BJ (cell line): ENCODE measurements at regions not wholly inside any gene's neighbourhood (a gene's known extent, or its start where the extent isn't known, plus 50 kb on each side); places are given as distances from the start of the nearest gene placed in this dataset.

Experiments used
- CTCF ChIA-PET: fragments of 350-600 bp; formaldehyde crosslinking; extraction: SDS; loops from one replicate; lab custom pipeline; 2021; ENCODE audit warnings: antibody characterized with exemption, inconsistent platforms; lab: Yijun Ruan, JAX
- POLR2A ChIA-PET: fragments of 300-600 bp; sonication (Branson Sonifier 250); formaldehyde crosslinking; extraction: SDS; loops from one replicate; lab custom pipeline; 2021; ENCODE audit warnings: antibody characterized with exemption; lab: Charles Lee
- DNase-seq: peaks from one replicate; pipeline ENCODE4 v3.0.0-alpha.2; 2011; ENCODE audit warnings: low read depth
- H3K27me3 ChIP-seq: 2 replicates; pipeline ENCODE4 v1.6.0; 2011; ENCODE audit warnings: low read length; ENCODE audit not compliant: control insufficient read depth, insufficient read depth
- H3K36me3 ChIP-seq: 2 replicates; pipeline ENCODE4 v1.5.1; 2011; ENCODE audit warnings: low read length; ENCODE audit not compliant: control insufficient read depth, insufficient read depth
- H3K4me3 ChIP-seq: 2 replicates; pipeline ENCODE4 v1.5.1; 2011; ENCODE audit warnings: low read depth, mild to moderate bottlenecking, control low read depth, low read length
- TF ChIP-seq, protein P1 (sequence below): IDR thresholded peaks from 2 replicates; pipeline ENCODE4 v1.5.1; 2011; ENCODE audit warnings: low read depth, mild to moderate bottlenecking, control low read depth, inconsistent platforms, low read length, moderate library complexity; ENCODE audit not compliant: insufficient read depth

DNA sequence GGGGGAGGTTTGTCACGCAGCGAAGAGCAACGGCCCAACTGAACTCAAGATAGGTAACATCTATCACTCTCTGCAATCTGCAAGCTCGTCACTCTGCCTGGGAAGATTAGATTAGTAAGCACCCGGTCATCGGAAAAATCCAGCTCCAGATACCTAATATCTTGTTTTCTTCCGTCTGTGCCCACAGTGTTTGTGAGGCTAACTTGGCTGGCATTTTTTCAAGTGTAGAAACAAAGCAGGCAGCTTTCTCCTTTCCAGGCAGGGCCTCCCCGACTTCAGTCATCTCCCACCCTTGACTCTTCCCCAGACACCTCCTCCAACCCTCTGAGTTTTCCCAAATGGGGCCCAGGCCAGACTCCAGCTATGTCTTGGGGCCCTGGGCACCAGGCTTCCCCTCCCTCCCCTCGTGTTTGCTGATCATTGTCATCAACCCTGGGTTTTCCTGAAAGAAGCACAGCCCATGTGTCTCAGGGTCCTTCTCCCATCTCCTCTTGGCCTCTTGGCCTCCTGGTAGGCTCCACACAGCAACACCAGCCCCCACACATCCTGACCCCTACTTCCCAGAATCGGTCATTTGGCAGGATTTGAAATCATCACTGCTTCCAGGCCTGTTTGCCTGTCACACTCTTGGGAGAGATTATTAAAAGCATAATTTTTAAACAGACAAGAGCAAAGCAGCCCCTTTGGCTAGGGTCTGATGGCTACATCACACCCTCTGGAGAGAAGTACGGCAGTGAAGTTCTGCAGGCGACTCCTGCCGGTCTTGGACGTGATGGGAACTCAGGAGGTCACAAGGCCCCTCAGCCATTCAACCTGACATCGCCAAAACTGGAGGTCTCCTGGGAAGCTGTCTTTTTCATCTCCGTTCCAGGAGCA lies 144.9 kb upstream of the ID2 start:
- ChIA-PET CTCF (interaction anchor here (0.8 to 1.0 kb wide), 2 partner anchors 11 to 142 kb away, joined by 3 to 5 read pairs; no protein-coding TSS in a partner anchor), POLR2A (no interaction called here)
- TF ChIP-seq, protein P1, sequence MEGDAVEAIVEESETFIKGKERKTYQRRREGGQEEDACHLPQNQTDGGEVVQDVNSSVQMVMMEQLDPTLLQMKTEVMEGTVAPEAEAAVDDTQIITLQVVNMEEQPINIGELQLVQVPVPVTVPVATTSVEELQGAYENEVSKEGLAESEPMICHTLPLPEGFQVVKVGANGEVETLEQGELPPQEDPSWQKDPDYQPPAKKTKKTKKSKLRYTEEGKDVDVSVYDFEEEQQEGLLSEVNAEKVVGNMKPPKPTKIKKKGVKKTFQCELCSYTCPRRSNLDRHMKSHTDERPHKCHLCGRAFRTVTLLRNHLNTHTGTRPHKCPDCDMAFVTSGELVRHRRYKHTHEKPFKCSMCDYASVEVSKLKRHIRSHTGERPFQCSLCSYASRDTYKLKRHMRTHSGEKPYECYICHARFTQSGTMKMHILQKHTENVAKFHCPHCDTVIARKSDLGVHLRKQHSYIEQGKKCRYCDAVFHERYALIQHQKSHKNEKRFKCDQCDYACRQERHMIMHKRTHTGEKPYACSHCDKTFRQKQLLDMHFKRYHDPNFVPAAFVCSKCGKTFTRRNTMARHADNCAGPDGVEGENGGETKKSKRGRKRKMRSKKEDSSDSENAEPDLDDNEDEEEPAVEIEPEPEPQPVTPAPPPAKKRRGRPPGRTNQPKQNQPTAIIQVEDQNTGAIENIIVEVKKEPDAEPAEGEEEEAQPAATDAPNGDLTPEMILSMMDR, result no peak
- Histone ChIP-seq H3K36me3 (no peaks in the 10 kb centered on the region), H3K27me3 (peaks cover 3% of the 10 kb centered on the region; the same call in 1 of the 2 replicates), H3K4me3 (no peak overlapping the region)
- no peak for DNase-seq

DNA sequence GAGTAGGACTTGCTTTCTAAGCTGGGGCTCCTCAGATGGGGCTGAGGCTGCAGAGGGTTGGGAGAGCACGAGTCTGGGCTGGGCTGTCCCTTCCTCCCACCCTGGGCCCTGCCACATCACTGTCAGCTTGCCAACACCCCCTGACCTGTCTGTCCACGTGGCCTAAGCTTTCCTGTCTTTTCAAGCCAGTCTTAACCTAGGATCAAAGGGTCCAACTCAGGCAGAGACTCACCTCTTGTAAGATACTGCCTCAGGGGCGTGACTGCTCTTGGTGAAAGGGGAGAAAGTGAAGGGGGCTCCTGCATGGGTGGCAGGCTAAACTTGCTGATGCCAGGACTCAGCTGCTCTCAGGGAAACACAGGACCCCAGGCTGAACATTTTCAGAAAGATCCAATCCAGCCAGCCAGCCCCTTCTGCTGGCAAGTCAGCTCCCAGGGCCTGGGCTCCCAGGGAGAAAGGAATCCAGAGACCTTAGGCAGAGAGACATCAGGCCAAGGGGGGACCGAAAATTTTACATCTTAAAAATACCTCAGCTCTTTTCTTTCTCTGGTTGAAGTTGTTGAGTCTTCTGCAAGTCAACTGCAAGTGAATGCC lies 144.2 kb upstream of the ID2 start:
- Histone ChIP-seq H3K36me3 (no peaks in the 10 kb centered on the region), H3K27me3 (peaks cover 3% of the 10 kb centered on the region; the same call in 1 of the 2 replicates), H3K4me3 (no peak overlapping the region)
- TF ChIP-seq, protein P1, result no peak
- CTCF ChIA-PET, result interaction anchor here (1.0 kb wide), 1 partner anchor 142 kb away, joined by 3 read pairs; no protein-coding TSS in a partner anchor
- POLR2A ChIA-PET, result no interaction called here
- DNase-seq, result no peak

DNA sequence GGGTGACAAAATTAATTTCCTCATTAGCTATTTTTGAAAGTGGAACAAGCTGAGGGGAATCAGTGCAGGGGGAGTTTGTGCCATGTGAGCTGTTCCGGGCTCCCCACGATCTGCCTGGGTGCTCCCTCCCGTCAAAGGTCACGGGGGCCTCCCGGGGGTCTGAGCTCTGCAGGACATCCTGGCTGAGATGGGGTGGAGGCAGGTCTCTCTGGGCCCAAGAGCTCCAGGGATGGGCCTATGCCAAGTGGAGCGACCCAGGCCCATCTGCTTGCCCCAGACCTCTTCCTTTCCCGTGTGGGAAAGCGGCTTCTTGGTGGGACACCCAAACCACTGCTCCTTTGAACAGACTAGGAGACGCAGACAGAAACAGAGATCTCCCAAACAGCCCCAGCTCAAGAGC lies 143.3 kb upstream of the ID2 start:
- DNase-seq, result no peak
- ChIA-PET POLR2A (interaction anchor here (0.6 kb wide), 1 partner anchor 246 kb away, joined by 6 read pairs; no protein-coding TSS in a partner anchor), CTCF (no interaction called here)
- TF ChIP-seq, protein P1, result no peak
- Histone ChIP-seq H3K4me3 (no peak overlapping the region), H3K27me3 (peaks cover 3% of the 10 kb centered on the region; the same call in 1 of the 2 replicates), H3K36me3 (no peaks in the 10 kb centered on the region)

DNA sequence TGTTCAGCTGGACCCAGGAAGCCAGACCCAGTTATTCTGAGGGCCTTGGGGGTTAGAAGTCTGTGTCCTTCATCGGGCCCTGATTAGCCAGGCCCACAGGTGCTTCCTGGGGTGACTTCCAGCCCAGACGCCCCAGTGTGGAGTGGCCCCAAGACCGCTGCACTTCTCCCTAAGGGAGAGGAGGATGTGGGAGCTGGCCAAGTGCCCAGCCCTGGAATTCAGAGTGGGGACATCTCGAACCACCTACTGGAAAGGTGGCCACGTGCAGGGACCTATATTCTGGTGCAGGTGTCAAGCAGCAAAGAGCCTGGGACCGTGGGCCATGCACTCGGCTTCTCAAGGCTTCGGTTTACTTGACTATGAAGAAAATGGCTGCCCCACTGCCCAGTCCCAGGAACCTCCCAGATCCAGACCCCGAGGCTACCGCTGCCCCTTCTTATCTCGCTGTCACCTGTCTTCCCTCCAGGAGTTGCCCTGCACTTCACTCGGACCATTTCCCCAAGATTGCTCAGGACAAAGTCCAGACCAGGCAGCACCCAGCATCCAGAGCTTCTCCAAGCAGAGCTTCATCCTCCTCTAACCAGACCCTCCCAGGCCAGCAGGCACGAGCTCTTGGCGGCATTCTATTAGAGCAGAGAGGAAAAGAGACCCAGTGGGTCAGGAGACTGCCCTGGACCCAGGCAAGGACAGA lies 142.8 kb upstream of the ID2 start:
- CTCF ChIA-PET, result no interaction called here

More for the DNA sequence above, 142.8 kb upstream of the ID2 start:
- POLR2A ChIA-PET, result interaction anchor here (0.6 kb wide), 1 partner anchor 247 kb away, joined by 6 read pairs; no protein-coding TSS in a partner anchor
- TF ChIP-seq, protein P1, result no peak
- H3K36me3 ChIP-seq, result no peaks in the 10 kb centered on the region
- peaks cover 3% of the 10 kb centered on the region; the same call in 1 of the 2 replicates for H3K27me3 ChIP-seq
- no peak overlapping the region for H3K4me3 ChIP-seq
- no peak for DNase-seq
